ENCODE measurements at regions not wholly inside any gene's neighbourhood (a gene's known extent, or its start where the extent isn't known, plus 50 kb on each side); places are given as distances from the start of the nearest gene placed in this dataset.

DNA sequence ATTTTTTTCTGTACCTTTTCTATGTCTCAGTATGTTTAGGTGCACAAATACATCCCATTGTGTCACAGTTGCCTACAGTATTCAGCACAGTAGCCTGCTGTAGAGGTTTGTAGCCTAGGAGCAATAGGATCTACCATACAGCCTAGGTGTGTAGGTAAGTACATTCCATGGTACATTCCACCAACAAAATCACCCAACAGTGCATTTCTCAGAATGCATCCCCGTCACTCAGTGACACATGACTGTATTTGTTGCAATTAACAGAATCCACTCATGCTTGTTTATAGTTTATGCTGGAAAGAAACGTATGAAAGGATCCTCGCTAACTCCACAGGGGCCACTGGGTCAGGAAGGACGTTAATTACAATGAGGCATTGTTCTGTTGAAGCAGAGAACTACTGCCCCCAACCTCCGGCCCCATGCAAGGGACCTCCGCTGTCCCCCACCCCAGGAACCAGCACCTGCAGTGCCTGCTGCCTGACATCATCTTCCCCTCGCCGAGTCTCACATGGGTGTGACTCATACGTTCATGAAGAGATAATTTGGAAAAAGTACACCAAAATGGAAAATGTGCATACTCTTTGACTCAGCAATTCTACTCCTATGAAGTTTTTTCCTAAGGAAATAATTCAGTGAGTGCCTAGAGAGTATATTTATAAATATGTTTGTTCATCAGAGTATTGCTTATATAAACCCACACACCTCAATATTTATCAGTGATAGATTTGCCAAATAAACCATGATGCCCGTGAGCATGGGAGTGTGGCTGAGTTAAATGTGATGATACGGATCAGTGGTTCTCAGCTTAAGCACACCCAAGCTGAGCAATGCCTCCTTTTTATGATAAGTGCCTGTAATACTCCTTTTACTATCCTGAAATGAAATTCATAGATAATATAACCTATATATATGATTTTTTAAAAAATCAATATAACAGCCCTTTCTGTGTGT, 156.4 kb upstream of the ECI2 start:
- Mint-ChIP-seq H3K36me3 (no peaks in the 10 kb centered on the region), H3K4me3 (no peak overlapping the region), H3K4me1 (no peaks in the 10 kb centered on the region), H3K27me3 (peaks cover 4% of the 10 kb centered on the region), H3K9me3 (no peaks in the 10 kb centered on the region), H3K27ac (no peak overlapping the region)
- H3K36me3 ChIP-seq (ENCODE audit: control insufficient read depth, insufficient read depth, low read length), result no peaks in the 10 kb centered on the region
- H3K4me3 ChIP-seq (ENCODE audit: low read depth, low read length), result no peak overlapping the region
- no peak for DNase-seq
- no peaks in the 10 kb centered on the region for H3K9me3 ChIP-seq (ENCODE audit: control insufficient read depth in 2 of 2, low read length in 2 of 2)
- H3K4me1 ChIP-seq (ENCODE audit: control insufficient read depth, insufficient read depth, low read length, poor library complexity, severe bottlenecking), result no peaks in the 10 kb centered on the region
- no peaks in the 10 kb centered on the region for H3K27me3 ChIP-seq (ENCODE audit: control insufficient read depth, insufficient read depth, low read length)
- no peak overlapping the region for H3K27ac ChIP-seq (ENCODE audit: insufficient read depth, low read length, poor library complexity, severe bottlenecking)
- no peak for ATAC-seq (ENCODE audit: low read depth in 2 of 2)

DNA sequence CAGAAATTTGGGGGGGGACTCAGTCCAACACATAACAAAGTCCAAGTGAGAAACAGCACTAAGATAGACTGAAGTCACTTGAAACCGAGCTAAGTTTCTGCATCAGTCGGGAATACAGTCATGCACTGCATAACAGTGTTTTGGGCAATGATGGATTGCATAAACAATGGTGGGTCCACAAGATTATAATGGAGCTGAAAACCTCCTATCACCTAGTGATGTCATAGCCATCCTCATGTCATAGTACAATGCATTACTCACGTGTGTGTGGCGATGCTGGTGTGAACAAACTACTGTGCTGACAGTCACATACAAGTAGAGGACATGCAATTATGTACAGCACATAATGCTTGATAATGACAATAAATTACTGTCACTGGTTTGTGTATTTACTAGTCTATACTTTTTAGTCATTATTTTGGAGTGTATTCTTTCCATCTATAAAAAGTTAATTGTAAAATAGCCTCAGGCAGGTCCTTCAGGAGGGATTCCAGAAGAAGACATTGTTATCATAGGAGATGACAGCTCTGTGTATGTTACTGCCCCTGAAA, 154.5 kb upstream of the ECI2 start:
- peaks cover 0 to 3% (median 0%) of the 10 kb centered on the region in 7 donors for H3K9me3 Mint-ChIP-seq
- peaks cover 4% of the 10 kb centered on the region for H3K27me3 Mint-ChIP-seq
- no peak overlapping the region for H3K4me3 Mint-ChIP-seq

GRCh38 chr6:4287811-4288244, 152.5 kb upstream of the ECI2 start:
- Mint-ChIP-seq H3K27ac (no peak overlapping the region), H3K9me3 (peaks cover 0 to 5% (median 0%) of the 10 kb centered on the region in 7 donors), H3K27me3 (peaks cover 11% of the 10 kb centered on the region), H3K36me3 (no peaks in the 10 kb centered on the region), H3K4me3 (no peak overlapping the region), H3K4me1 (no peaks in the 10 kb centered on the region)
- H3K4me1 ChIP-seq (ENCODE audit: control insufficient read depth, insufficient read depth, low read length, poor library complexity, severe bottlenecking), result no peaks in the 10 kb centered on the region
- H3K9me3 ChIP-seq (ENCODE audit: control insufficient read depth in 2 of 2, low read length in 2 of 2), result no peaks in the 10 kb centered on the region
- ATAC-seq (ENCODE audit: low read depth in 2 of 2) (no peak), DNase-seq (no peak)
- no peak overlapping the region for H3K4me3 ChIP-seq (ENCODE audit: low read depth, low read length)
- H3K27me3 ChIP-seq (ENCODE audit: control insufficient read depth, insufficient read depth, low read length), result peaks cover 5% of the 10 kb centered on the region
- no peak overlapping the region for H3K27ac ChIP-seq (ENCODE audit: insufficient read depth, low read length, poor library complexity, severe bottlenecking)
- no peaks in the 10 kb centered on the region for H3K36me3 ChIP-seq (ENCODE audit: control insufficient read depth, insufficient read depth, low read length)

More for the DNA sequence above, 154.5 kb upstream of the ECI2 start:
- Histone ChIP-seq H3K4me1 (ENCODE audit: control insufficient read depth, insufficient read depth, low read length, poor library complexity, severe bottlenecking) (no peaks in the 10 kb centered on the region), H3K27me3 (ENCODE audit: control insufficient read depth, insufficient read depth, low read length) (no peaks in the 10 kb centered on the region), H3K4me3 (ENCODE audit: low read depth, low read length) (no peak overlapping the region), H3K27ac (ENCODE audit: insufficient read depth, low read length, poor library complexity, severe bottlenecking) (no peak overlapping the region), H3K9me3 (ENCODE audit: control insufficient read depth in 2 of 2, low read length in 2 of 2) (no peaks in the 10 kb centered on the region), H3K36me3 (ENCODE audit: control insufficient read depth, insufficient read depth, low read length) (no peaks in the 10 kb centered on the region)
- ATAC-seq (ENCODE audit: low read depth in 2 of 2) (no peak), DNase-seq (no peak)
- H3K36me3 Mint-ChIP-seq, result no peaks in the 10 kb centered on the region
- H3K27ac Mint-ChIP-seq, result no peak overlapping the region
- H3K4me1 Mint-ChIP-seq, result no peaks in the 10 kb centered on the region

- Mint-ChIP-seq H3K36me3 (no peaks in the 10 kb centered on the region), H3K4me1 (no peaks in the 10 kb centered on the region), H3K27me3 (peaks cover 13% of the 10 kb centered on the region), H3K27ac (no peak overlapping the region), H3K4me3 (no peak overlapping the region), H3K9me3 (peaks cover 0 to 5% (median 0%) of the 10 kb centered on the region in 7 donors)
- ATAC-seq (ENCODE audit: low read depth in 2 of 2) (no peak), DNase-seq (no peak)
- Histone ChIP-seq H3K9me3 (ENCODE audit: control insufficient read depth in 2 of 2, low read length in 2 of 2) (no peaks in the 10 kb centered on the region), H3K4me3 (ENCODE audit: low read depth, low read length) (no peak overlapping the region), H3K27me3 (ENCODE audit: control insufficient read depth, insufficient read depth, low read length) (peaks cover 8% of the 10 kb centered on the region), H3K36me3 (ENCODE audit: control insufficient read depth, insufficient read depth, low read length) (no peaks in the 10 kb centered on the region), H3K27ac (ENCODE audit: insufficient read depth, low read length, poor library complexity, severe bottlenecking) (no peak overlapping the region), H3K4me1 (ENCODE audit: control insufficient read depth, insufficient read depth, low read length, poor library complexity, severe bottlenecking) (no peaks in the 10 kb centered on the region)
Measured at GRCh38 chr6:4287372-4287771, 152.0 kb upstream of the ECI2 start.

GRCh38 chr6:4282926-4283325, 147.6 kb upstream of the ECI2 start:
- Mint-ChIP-seq H3K9me3 (peaks cover 0 to 7% (median 0%) of the 10 kb centered on the region in 7 donors), H3K27ac (no peak overlapping the region), H3K27me3 (peaks cover 27% of the 10 kb centered on the region), H3K4me1 (peaks cover 0 to 7% (median 2%) of the 10 kb centered on the region in 4 donors), H3K36me3 (no peaks in the 10 kb centered on the region), H3K4me3 (no peak overlapping the region)
- Histone ChIP-seq H3K9me3 (ENCODE audit: control insufficient read depth in 2 of 2, low read length in 2 of 2) (no peaks in the 10 kb centered on the region), H3K36me3 (ENCODE audit: control insufficient read depth, insufficient read depth, low read length) (no peaks in the 10 kb centered on the region), H3K27ac (ENCODE audit: insufficient read depth, low read length, poor library complexity, severe bottlenecking) (no peak overlapping the region), H3K4me3 (ENCODE audit: low read depth, low read length) (no peak overlapping the region), H3K4me1 (ENCODE audit: control insufficient read depth, insufficient read depth, low read length, poor library complexity, severe bottlenecking) (no peaks in the 10 kb centered on the region), H3K27me3 (ENCODE audit: control insufficient read depth, insufficient read depth, low read length) (peaks cover 9% of the 10 kb centered on the region)
- DNase-seq (no peak), ATAC-seq (ENCODE audit: low read depth in 2 of 2) (no peak)

GRCh38 chr6:4281341-4282293, 146.2 kb upstream of the ECI2 start:
- Histone ChIP-seq H3K4me1 (ENCODE audit: control insufficient read depth, insufficient read depth, low read length, poor library complexity, severe bottlenecking) (no peaks in the 10 kb centered on the region), H3K27me3 (ENCODE audit: control insufficient read depth, insufficient read depth, low read length) (peaks cover 9% of the 10 kb centered on the region), H3K27ac (ENCODE audit: insufficient read depth, low read length, poor library complexity, severe bottlenecking) (no peak overlapping the region), H3K4me3 (ENCODE audit: low read depth, low read length) (no peak overlapping the region), H3K36me3 (ENCODE audit: control insufficient read depth, insufficient read depth, low read length) (no peaks in the 10 kb centered on the region), H3K9me3 (ENCODE audit: control insufficient read depth in 2 of 2, low read length in 2 of 2) (no peaks in the 10 kb centered on the region)
- DNase-seq (peak in 1 of 3 donors; percentile 11), ATAC-seq (ENCODE audit: low read depth in 2 of 2) (peak; percentile 39 to 47)
- H3K27ac Mint-ChIP-seq, result peak overlapping the region in 1 of 3 donors; percentile 75
- no peaks in the 10 kb centered on the region for H3K36me3 Mint-ChIP-seq
- peaks cover 0 to 8% (median 0%) of the 10 kb centered on the region in 7 donors for H3K9me3 Mint-ChIP-seq
- peak overlapping the region in 1 of 4 donors; percentile 32 for H3K4me3 Mint-ChIP-seq
- peaks cover 0 to 7% (median 2%) of the 10 kb centered on the region in 4 donors for H3K4me1 Mint-ChIP-seq
- peaks cover 27% of the 10 kb centered on the region for H3K27me3 Mint-ChIP-seq

GRCh38 chr6:4280707-4281106, 145.3 kb upstream of the ECI2 start:
- Histone ChIP-seq H3K36me3 (ENCODE audit: control insufficient read depth, insufficient read depth, low read length) (no peaks in the 10 kb centered on the region), H3K27me3 (ENCODE audit: control insufficient read depth, insufficient read depth, low read length) (peaks cover 9% of the 10 kb centered on the region), H3K27ac (ENCODE audit: insufficient read depth, low read length, poor library complexity, severe bottlenecking) (no peak overlapping the region), H3K4me3 (ENCODE audit: low read depth, low read length) (no peak overlapping the region), H3K9me3 (ENCODE audit: control insufficient read depth in 2 of 2, low read length in 2 of 2) (no peaks in the 10 kb centered on the region), H3K4me1 (ENCODE audit: control insufficient read depth, insufficient read depth, low read length, poor library complexity, severe bottlenecking) (no peaks in the 10 kb centered on the region)
- no peaks in the 10 kb centered on the region for H3K36me3 Mint-ChIP-seq
- no peak overlapping the region for H3K4me3 Mint-ChIP-seq
- peaks cover 27% of the 10 kb centered on the region for H3K27me3 Mint-ChIP-seq
- H3K9me3 Mint-ChIP-seq, result peaks cover 0 to 6% (median 0%) of the 10 kb centered on the region in 7 donors
- H3K27ac Mint-ChIP-seq, result no peak overlapping the region
- no peak for DNase-seq
- peaks cover 0 to 7% (median 2%) of the 10 kb centered on the region in 4 donors for H3K4me1 Mint-ChIP-seq
- no peak for ATAC-seq (ENCODE audit: low read depth in 2 of 2)
